ENCODE measurements at regions not wholly inside any gene's neighbourhood (a gene's known extent, or its start where the extent isn't known, plus 50 kb on each side); places are given as distances from the start of the nearest gene placed in this dataset.
"Not testable (repeated sequence)": the region's sequence is repeated elsewhere in the genome, so short reads cannot be mapped to it uniquely, and the experiment has no call there.

DNA sequence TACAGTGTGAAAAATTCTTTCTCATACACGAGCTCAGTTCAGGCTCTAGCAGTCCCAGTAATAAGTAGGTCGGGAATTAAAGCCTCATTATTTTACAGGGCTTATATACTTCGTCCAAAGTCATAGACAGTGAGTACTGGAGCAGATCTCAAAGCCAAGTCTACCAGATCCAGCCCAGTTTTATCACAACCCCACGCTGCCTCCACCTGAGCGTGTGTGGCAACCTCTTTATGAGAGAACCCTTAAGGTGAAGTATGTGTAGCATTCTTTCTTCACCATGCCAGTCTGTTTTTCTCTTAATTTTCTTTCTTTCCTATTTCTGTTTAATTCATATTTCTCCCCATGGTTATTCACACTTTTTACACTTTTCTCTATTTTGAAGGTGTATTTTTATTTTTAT lies 574.6 kb upstream of the ARPP21 start:
- DNase-seq (ENCODE audit: low read depth in 1 of 2, low spot score in 1 of 2): no peak
- no peak for TF ChIP-seq JUND (IDR thresholded peaks at IDR 0.05; ENCODE audit: low read depth)
- in situ Hi-C loops (cut with HindIII; ENCODE audit: low pct_unique_long_range_greater_than_20kb, low sequenced_read_pairs): no loop called here

DNA sequence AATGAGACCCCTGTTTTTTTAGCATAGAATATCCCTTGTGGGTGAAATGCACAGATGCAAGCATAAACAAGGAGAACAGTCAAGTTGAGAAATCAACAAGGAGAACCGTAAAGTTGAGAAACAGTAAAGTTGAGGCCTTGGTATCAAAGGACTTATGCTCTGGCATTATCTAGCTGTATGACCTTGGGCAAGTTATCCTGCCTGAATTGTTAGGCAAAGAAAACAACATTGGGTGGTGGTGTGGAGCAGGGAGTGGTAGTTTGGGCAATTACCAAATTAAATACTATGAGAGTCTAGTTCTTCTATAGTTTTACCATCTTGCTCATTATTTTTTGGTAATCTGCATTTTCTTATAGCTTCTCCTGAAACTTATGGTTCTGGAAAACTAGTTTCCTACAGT lies 573.4 kb upstream of the ARPP21 start:
- in situ Hi-C loops (cut with HindIII; ENCODE audit: low pct_unique_long_range_greater_than_20kb, low sequenced_read_pairs): no loop called here
- no peak for DNase-seq (ENCODE audit: low read depth in 1 of 2, low spot score in 1 of 2)
- no peak for TF ChIP-seq JUND (IDR thresholded peaks at IDR 0.05; ENCODE audit: low read depth)

DNA sequence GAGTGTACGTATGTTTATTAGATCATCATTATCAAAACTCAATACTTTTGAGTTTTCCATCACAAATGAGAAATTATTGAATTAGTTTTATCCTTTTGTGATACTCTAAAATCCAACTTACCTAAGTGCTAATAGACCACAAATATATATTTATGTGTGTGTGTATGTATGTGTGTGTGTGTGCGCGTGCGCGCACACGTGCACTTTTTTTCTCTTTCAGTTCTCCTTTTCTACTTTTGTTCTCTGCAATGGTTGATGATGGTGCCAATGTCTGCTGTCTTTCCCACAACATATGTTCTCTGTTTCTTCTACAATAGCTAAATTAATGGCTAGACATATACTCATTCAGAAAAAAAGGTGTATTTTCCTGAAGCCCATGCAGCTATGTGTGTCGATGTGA lies 571.6 kb upstream of the ARPP21 start:
- DNase-seq (ENCODE audit: low read depth in 1 of 2, low spot score in 1 of 2): no peak
- no peak for TF ChIP-seq JUND (IDR thresholded peaks at IDR 0.05; ENCODE audit: low read depth)
- in situ Hi-C loops (cut with HindIII; ENCODE audit: low pct_unique_long_range_greater_than_20kb, low sequenced_read_pairs): no loop called here

DNA sequence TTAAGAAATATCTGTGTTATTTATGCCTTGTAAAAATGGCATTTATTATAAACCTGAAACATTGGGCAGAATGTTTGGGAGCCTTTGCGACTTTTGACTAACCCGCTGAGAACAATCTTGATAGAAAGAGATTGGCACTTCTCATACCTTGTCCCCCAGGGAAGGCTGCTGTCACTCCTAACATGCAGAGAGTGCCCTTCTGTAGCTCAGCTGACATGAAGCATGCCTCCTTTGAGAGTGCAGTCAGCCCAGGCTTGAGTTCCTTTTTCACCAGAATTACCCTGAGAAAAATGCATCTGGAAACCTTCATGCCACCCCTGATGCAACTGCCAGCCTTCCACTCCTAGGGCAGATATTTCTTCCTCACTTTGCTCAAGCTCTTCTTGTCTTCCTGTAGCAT lies 569.2 kb upstream of the ARPP21 start:
- DNase-seq (ENCODE audit: low read depth in 1 of 2, low spot score in 1 of 2): no peak
- in situ Hi-C loops (cut with HindIII; ENCODE audit: low pct_unique_long_range_greater_than_20kb, low sequenced_read_pairs): no loop called here
- no peak for TF ChIP-seq JUND (IDR thresholded peaks at IDR 0.05; ENCODE audit: low read depth)

DNA sequence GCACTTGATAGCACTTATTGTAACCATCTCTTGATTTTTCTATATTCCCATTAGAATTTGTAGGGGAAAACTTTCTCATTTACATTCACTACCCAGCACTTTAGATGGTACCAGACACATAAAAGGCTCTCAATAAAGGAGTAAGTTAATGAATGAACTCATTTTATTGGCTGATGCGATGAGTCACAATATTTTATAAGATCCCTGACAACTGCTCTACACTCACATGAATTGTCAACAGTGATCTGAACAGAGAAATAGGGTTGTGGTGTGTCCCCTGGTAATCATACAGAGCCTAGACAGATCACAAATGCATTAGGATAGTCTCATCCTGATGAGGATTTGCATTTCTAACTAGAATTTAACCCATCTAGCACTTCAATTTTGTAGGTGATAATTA lies 567.6 kb upstream of the ARPP21 start:
- in situ Hi-C loops (cut with HindIII; ENCODE audit: low pct_unique_long_range_greater_than_20kb, low sequenced_read_pairs): no loop called here
- TF ChIP-seq JUND (IDR thresholded peaks at IDR 0.05; ENCODE audit: low read depth): no peak
- DNase-seq (ENCODE audit: low read depth in 1 of 2, low spot score in 1 of 2): no peak

DNA sequence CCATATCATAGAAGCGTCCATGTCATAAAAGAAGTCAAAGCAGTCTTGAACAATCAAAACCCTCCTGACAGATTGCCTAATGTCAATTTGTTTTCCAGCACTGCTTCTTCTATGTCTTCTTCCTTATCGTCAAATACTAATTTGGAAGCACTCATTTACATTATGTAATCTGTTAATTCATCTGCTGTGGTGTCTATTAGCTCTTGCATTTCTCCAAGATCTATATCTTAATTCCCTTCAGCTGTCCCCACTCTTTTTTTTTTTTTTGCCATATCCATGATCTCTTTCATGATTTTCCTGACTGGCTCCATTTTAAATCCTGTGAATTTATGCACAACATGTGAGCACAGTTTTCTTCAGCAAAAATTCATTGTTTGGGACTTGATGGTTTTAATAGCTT lies 560.5 kb upstream of the ARPP21 start:
- no peak for TF ChIP-seq JUND (IDR thresholded peaks at IDR 0.05; ENCODE audit: low read depth)
- in situ Hi-C loops (cut with HindIII; ENCODE audit: low pct_unique_long_range_greater_than_20kb, low sequenced_read_pairs): no loop called here

DNA sequence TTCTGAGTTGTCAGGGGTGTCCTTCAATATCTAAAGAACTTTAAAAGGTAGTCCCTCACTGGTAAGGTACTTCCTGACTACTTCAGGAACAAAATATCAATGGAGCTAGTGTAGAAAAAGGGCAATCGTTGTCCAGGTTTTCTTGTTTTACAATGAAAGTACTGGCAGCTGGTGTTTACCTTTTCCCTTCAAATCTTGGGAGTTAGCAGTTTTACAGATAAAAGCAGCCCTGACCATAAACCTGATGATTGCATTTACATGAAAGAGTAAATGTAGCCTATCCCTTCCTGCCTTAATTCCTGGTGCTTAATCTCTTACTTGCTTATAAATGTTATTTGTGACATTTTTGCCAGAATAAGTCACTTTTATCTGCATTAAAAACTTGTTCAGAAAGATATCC lies 559.9 kb upstream of the ARPP21 start:
- DNase-seq (ENCODE audit: low read depth in 1 of 2, low spot score in 1 of 2): no peak
- in situ Hi-C loops (cut with HindIII; ENCODE audit: low pct_unique_long_range_greater_than_20kb, low sequenced_read_pairs): no loop called here

More for the DNA sequence above, 560.5 kb upstream of the ARPP21 start:
- no peak for DNase-seq (ENCODE audit: low read depth in 1 of 2, low spot score in 1 of 2)

DNA sequence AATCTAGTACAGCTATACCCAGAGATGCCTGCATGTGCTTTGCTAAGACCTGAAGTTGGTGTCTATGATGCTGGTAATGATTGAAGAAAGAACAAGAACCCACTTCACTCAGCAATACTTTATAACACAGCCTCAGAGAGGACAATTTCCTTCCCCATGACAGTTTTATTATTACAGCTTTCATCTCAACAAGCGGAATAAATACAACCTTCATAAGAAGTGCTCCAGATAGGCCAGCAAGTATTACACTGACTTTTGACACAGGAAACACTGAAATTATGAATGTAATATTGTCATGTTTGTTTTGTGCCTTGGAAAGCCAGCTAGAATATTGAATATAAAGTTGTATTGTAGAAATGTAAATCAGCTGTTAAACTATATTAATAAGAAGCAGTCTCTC lies 557.4 kb upstream of the ARPP21 start:
- TF ChIP-seq JUND (IDR thresholded peaks at IDR 0.05; ENCODE audit: low read depth): no peak
- no peak for DNase-seq (ENCODE audit: low read depth in 1 of 2, low spot score in 1 of 2)
- in situ Hi-C loops (cut with HindIII; ENCODE audit: low pct_unique_long_range_greater_than_20kb, low sequenced_read_pairs): no loop called here

More for the DNA sequence above, 559.9 kb upstream of the ARPP21 start:
- TF ChIP-seq JUND (IDR thresholded peaks at IDR 0.05; ENCODE audit: low read depth): no peak

DNA sequence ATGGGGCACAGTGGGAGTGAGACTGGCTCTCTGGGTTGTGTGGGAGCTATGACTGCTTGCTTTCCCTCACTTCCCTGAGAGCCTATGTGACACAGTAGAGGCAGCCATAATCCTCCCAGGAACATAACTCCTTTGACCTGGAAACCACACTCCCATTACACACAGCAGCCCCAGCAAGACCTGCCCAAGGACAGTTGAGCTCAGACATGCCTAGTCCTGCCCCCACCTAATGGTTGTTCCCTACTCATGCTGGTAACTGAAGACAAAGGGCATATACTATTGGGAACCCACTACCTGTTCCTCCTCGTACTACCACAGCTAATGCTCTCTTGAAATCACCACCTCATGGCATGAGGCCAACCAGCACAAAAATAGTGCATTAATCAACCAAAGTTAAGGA lies 550.4 kb upstream of the ARPP21 start:
- in situ Hi-C loops (cut with HindIII; ENCODE audit: low pct_unique_long_range_greater_than_20kb, low sequenced_read_pairs): no loop called here
- TF ChIP-seq JUND (IDR thresholded peaks at IDR 0.05; ENCODE audit: low read depth): no peak
- DNase-seq (ENCODE audit: low read depth in 1 of 2, low spot score in 1 of 2): no peak

DNA sequence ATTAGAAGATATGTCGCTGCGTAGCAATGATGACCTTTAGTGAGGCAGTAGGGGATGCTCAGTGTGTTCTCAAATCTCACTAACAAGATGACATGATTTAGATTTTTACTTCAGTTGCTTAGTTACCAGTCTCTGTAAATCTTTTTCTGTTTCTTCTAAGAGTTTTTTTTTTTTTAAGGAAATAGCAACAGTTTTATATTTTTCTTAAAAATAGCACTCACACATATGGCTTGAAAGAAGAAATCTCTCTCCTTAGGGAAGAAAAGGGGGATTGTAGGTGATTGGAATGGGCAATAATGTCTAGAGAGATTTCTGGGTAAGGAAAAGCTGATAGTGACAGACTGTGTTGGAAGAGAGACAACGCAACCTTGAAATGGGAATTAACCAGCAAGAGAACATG lies 524.6 kb upstream of the ARPP21 start:
- TF ChIP-seq JUND (IDR thresholded peaks at IDR 0.05; ENCODE audit: low read depth): no peak
- in situ Hi-C loops (cut with HindIII; ENCODE audit: low pct_unique_long_range_greater_than_20kb, low sequenced_read_pairs): no loop called here
- no peak for DNase-seq (ENCODE audit: low read depth in 1 of 2, low spot score in 1 of 2)

DNA sequence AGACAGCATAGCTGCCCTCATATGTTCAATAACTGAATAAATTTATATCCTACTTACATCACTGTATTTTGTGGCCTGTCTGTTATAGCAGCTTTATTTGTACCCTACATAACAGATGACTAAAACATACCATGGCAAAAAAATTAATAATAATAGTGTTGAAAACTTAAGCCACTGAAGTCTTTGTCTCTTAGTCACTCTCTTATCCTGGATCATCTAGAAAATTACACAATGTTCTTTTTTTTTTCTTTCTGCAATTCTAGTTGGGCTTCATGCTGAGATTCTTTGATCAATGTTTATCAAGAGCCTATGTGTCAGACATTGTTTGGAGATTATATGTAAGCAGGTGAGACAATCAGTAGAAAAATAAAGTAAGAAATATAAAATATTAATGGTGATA lies 519.3 kb upstream of the ARPP21 start:
- TF ChIP-seq JUND (IDR thresholded peaks at IDR 0.05; ENCODE audit: low read depth): no peak
- in situ Hi-C loops (cut with HindIII; ENCODE audit: low pct_unique_long_range_greater_than_20kb, low sequenced_read_pairs): no loop called here
- no peak for DNase-seq (ENCODE audit: low read depth in 1 of 2, low spot score in 1 of 2)

DNA sequence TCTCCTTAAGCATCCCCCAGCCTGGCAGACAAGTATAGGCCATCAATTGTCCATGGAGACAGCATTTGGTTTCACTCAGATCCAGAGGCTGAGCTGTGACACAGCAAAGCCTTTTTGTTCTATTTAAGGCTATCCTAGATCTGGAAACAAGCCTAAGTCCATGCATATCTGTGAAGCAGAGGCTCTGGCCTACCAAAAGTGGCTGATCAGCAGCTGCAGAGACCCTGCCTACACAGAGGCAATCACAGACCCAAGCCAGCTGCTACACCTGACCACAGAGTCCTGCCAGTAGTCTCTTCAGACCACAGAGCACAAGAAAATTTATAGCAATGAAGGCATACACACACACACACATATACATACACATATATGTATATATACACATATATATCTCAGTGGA lies 501.7 kb upstream of the ARPP21 start:
- TF ChIP-seq JUND (IDR thresholded peaks at IDR 0.05; ENCODE audit: low read depth): no peak
- in situ Hi-C loops (cut with HindIII; ENCODE audit: low pct_unique_long_range_greater_than_20kb, low sequenced_read_pairs): no loop called here

DNA sequence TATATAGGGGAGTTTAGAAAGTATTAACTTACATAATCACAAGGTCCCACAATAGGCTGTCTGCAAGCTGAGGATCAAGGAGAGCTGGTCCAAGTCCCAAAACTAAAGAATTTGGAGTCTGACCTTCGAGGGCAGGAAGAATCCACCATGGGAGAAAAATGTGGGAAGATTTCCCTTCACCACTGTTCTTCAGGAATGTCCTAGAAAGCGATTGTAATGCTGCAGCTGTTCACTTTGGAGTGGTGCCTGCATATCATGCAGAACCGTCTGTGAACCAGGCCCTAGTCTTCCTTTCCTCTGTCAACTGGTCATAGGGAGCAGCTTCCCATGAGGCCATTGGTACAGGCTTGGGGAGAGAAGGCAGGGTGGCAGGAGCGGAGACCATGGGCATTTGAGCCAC lies 497.9 kb upstream of the ARPP21 start:
- in situ Hi-C loops (cut with HindIII; ENCODE audit: low pct_unique_long_range_greater_than_20kb, low sequenced_read_pairs): no loop called here
- DNase-seq (ENCODE audit: low read depth in 1 of 2, low spot score in 1 of 2): no peak
- no peak for TF ChIP-seq JUND (IDR thresholded peaks at IDR 0.05; ENCODE audit: low read depth)

More for the DNA sequence above, 501.7 kb upstream of the ARPP21 start:
- no peak for DNase-seq (ENCODE audit: low read depth in 1 of 2, low spot score in 1 of 2)

DNA sequence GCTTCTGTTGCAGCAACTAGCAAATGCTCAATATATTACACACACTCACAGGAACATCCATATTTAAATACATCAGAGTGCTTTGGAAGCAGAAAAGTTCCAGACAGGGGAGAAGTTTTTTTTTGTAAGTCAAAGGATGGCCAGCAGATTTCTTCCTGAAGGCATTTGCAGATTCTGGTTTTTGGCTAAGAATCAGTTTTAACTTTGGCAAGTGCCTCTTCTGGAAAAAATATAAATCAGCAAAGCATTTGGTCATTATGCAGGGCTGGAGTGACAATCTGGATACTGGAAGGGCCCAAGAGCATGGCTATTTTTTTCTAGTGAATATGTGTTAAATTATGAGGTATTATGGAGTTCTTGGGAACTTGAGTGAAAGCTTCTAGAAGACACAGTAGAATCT lies 495.3 kb upstream of the ARPP21 start:
- no peak for DNase-seq (ENCODE audit: low read depth in 1 of 2, low spot score in 1 of 2)
- TF ChIP-seq JUND (IDR thresholded peaks at IDR 0.05; ENCODE audit: low read depth): no peak
- in situ Hi-C loops (cut with HindIII; ENCODE audit: low pct_unique_long_range_greater_than_20kb, low sequenced_read_pairs): no loop called here

DNA sequence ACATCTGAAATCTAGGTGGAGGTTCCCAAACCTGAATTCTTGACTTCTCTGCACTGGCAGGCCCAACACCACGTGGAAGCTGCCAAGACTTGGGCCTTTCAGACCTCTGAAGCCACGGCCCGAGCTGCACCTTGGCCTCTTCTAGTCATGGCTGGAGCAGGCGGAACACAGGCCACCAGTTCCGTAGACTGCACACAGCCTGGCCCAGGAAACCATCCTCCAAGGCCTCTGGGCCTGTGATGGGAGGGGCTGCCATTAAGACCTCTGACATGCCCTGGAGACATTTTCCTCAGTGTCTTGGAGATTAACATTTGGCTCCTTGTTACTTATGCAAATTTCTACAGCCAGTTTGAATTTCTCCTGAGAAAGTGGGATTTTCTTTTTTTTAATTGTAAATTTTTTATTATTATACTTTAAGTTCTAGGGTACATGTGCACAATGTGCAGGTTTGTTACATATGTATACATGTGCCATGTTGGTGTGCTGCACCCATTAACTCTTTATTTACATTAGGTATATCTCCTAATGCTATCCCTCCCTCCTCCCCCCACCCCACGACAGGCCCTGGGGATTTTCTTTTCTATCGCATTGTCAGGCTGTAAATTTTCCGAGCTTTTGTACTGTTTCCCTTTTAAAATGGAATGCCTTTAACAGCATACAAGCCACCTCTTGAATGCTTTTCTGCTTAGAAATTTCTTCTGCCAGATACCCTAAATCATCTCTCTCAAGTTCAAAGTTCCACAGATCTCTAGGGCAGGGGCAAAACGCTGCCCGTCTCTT lies 492.9 kb upstream of the ARPP21 start:
- DNase-seq (ENCODE audit: low read depth in 1 of 2, low spot score in 1 of 2); in situ Hi-C loops (cut with HindIII; ENCODE audit: low pct_unique_long_range_greater_than_20kb, low sequenced_read_pairs): not testable (repeated sequence)
